Right lung (tissue), 2 donors: ENCODE measurements at regions not wholly inside any gene's neighbourhood (a gene's known extent, or its start where the extent isn't known, plus 50 kb on each side); places are given as distances from the start of the nearest gene placed in this dataset.
A peak's percentile ranks its signal among the peaks of the same experiment; 100 is the strongest.
"Not testable (repeated sequence)": the region's sequence is repeated elsewhere in the genome, so short reads cannot be mapped to it uniquely, and the experiment has no call there.

Experiments used
- DNase-seq, 2 donors: peaks; one replicate each; pipeline ENCODE4 v3.0.0-alpha.2; 2013

- not testable (repeated sequence) for DNase-seq
Measured at GRCh38 chr2:89537862-89538261, 846.4 kb downstream of the RPIA start.

GRCh38 chr2:89544110-89544509 lies 852.6 kb downstream of the RPIA start:
- not testable (repeated sequence) for DNase-seq

- DNase-seq, result not testable (repeated sequence)
Measured at GRCh38 chr2:89579154-89579553, 887.7 kb downstream of the RPIA start.

GRCh38 chr2:89582816-89583215 lies 891.3 kb downstream of the RPIA start:
- DNase-seq, result not testable (repeated sequence)

- not testable (repeated sequence) for DNase-seq
Measured at GRCh38 chr2:89584046-89584445, 892.6 kb downstream of the RPIA start.

- not testable (repeated sequence) for DNase-seq
Measured at GRCh38 chr2:89584868-89585557, 893.5 kb downstream of the RPIA start.

- peak; percentile 24 to 37 for DNase-seq
Measured at GRCh38 chr2:89585558-89585920, 894.1 kb downstream of the RPIA start.

- not testable (repeated sequence) for DNase-seq
Measured at GRCh38 chr2:89599843-89600242, 908.4 kb downstream of the RPIA start.

- not testable (repeated sequence) for DNase-seq
Measured at GRCh38 chr2:89606514-89606913, 915.0 kb downstream of the RPIA start.

GRCh38 chr2:89610207-89610926 lies 918.9 kb downstream of the RPIA start:
- DNase-seq, result not testable (repeated sequence)

GRCh38 chr2:89610927-89611515 lies 919.5 kb downstream of the RPIA start:
- not testable (repeated sequence) for DNase-seq

- not testable (repeated sequence) for DNase-seq
Measured at GRCh38 chr2:89611710-89612109, 920.2 kb downstream of the RPIA start.

- not testable (repeated sequence) for DNase-seq
Measured at GRCh38 chr2:89649268-89649667, 957.8 kb downstream of the RPIA start.

- not testable (repeated sequence) for DNase-seq
Measured at GRCh38 chr2:89679254-89679653, 987.8 kb downstream of the RPIA start.
